OCI-LY3 (cell line): ENCODE measurements at regions not wholly inside any gene's neighbourhood (a gene's known extent, or its start where the extent isn't known, plus 50 kb on each side); places are given as distances from the start of the nearest gene placed in this dataset.

ENCODE experiments used
- H2AFZ ChIP-seq: fragments of 200-600, 300-600 bp; shearing (Covaris generic); 2 replicates; pipeline ENCODE4 v1.6.0; 2014; ENCODE audit warnings: antibody characterized with exemption, low read depth, low read length
- H3K27ac ChIP-seq: fragments of 200-600, 300-600 bp; sonication (generic); 2 replicates; pipeline ENCODE4 v1.5.1; 2014; ENCODE audit warnings: mild to moderate bottlenecking, low read length, moderate library complexity, mixed read lengths
- H3K27me3 ChIP-seq: fragments of 200-600, 300-600 bp; sonication (generic); 2 replicates; pipeline ENCODE4 v1.6.1; 2014; ENCODE audit warnings: low read depth, low read length, mixed read lengths
- H3K36me3 ChIP-seq: fragments of 200-600, 300-600 bp; sonication (generic); replicated peaks from 2 replicates; pipeline ENCODE3; 2014; ENCODE audit warnings: low read depth, low read length, mixed read lengths
- H3K4me1 ChIP-seq: fragments of 300-600, 200-600 bp; sonication (generic); 2 replicates; pipeline ENCODE4 v1.6.1; 2014; ENCODE audit warnings: low read length, mixed read lengths
- H3K4me2 ChIP-seq: fragments of 200-600, 300-600 bp; sonication (generic); 2 replicates; pipeline ENCODE4 v1.6.1; 2014; ENCODE audit warnings: low read length, mixed read lengths
- H3K4me3 ChIP-seq: fragments of 300-600, 200-600 bp; sonication (generic); 2 replicates; pipeline ENCODE4 v1.5.1; 2014; ENCODE audit warnings: antibody characterized with exemption, mild to moderate bottlenecking, low read length, moderate library complexity
- H3K79me2 ChIP-seq: fragments of 300-600, 200-600 bp; shearing (Covaris generic); 2 replicates; pipeline ENCODE4 v1.6.1; 2014; ENCODE audit warnings: mild to moderate bottlenecking, low read length, mixed read lengths
- H3K9ac ChIP-seq: fragments of 300-600, 200-600 bp; shearing (Covaris generic); 2 replicates; pipeline ENCODE4 v1.6.0; 2014; ENCODE audit warnings: mild to moderate bottlenecking, low read length, moderate library complexity
- H3K9me3 ChIP-seq: fragments of 200-600, 300-600 bp; shearing (Covaris generic); 2 replicates; pipeline ENCODE4 v1.6.1; 2014; ENCODE audit warnings: low read length, mixed read lengths; ENCODE audit not compliant: insufficient read depth
- H4K20me1 ChIP-seq: fragments of 200-600, 300-600 bp; sonication (generic); 2 replicates; pipeline ENCODE4 v1.6.1; 2016; ENCODE audit warnings: low read length, mixed read lengths; ENCODE audit not compliant: insufficient read depth
- EZH2phosphoT487 ChIP-seq: fragments of 200-600 bp; shearing (Covaris generic); IDR thresholded peaks from 2 replicates; pipeline ENCODE4 v1.6.1; 2018; ENCODE audit warnings: antibody characterized with exemption, mixed run types, low read depth
- TF ChIP-seq, protein P1 (sequence below): fragments of 200-600, 300-600 bp; sonication (generic); IDR thresholded peaks from 2 replicates; pipeline ENCODE4 v1.5.1; 2014; ENCODE audit warnings: antibody characterized with exemption, low read length, low read depth

DNA sequence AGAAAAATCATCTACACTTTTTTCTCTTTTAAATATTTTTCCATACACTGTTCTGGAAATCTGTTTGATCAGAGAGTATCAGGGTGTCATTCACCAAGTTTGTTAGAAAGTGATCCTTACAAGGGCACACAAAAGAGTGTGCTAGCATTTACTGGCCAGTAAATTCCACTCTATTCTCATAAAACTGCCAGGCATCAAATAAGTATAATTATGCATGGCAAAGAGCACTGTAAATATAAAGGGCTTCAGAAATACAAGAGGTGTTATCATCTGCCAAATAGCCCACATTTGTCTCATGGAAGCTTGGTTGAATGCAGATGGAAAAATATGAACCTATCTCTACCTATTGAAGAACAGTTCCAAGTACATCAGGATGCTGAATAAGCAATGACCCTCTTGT is 847.3 kb upstream of the ACVR2A start:
- no peak overlapping the region for H3K4me3 ChIP-seq
- H3K79me2 ChIP-seq, result no peaks in the 10 kb centered on the region
- H3K36me3 ChIP-seq, result no peaks in the 10 kb centered on the region
- no peak overlapping the region for H3K9ac ChIP-seq
- no peak overlapping the region for H2AFZ ChIP-seq
- H3K4me1 ChIP-seq, result no peaks in the 10 kb centered on the region
- H3K27me3 ChIP-seq, result no peaks in the 10 kb centered on the region
- no peak for TF ChIP-seq EZH2phosphoT487
- TF ChIP-seq, protein P1, sequence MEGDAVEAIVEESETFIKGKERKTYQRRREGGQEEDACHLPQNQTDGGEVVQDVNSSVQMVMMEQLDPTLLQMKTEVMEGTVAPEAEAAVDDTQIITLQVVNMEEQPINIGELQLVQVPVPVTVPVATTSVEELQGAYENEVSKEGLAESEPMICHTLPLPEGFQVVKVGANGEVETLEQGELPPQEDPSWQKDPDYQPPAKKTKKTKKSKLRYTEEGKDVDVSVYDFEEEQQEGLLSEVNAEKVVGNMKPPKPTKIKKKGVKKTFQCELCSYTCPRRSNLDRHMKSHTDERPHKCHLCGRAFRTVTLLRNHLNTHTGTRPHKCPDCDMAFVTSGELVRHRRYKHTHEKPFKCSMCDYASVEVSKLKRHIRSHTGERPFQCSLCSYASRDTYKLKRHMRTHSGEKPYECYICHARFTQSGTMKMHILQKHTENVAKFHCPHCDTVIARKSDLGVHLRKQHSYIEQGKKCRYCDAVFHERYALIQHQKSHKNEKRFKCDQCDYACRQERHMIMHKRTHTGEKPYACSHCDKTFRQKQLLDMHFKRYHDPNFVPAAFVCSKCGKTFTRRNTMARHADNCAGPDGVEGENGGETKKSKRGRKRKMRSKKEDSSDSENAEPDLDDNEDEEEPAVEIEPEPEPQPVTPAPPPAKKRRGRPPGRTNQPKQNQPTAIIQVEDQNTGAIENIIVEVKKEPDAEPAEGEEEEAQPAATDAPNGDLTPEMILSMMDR, result no peak
- H3K4me2 ChIP-seq, result no peak overlapping the region
- H4K20me1 ChIP-seq, result no peaks in the 10 kb centered on the region
- H3K9me3 ChIP-seq, result no peaks in the 10 kb centered on the region
- no peak overlapping the region for H3K27ac ChIP-seq

DNA sequence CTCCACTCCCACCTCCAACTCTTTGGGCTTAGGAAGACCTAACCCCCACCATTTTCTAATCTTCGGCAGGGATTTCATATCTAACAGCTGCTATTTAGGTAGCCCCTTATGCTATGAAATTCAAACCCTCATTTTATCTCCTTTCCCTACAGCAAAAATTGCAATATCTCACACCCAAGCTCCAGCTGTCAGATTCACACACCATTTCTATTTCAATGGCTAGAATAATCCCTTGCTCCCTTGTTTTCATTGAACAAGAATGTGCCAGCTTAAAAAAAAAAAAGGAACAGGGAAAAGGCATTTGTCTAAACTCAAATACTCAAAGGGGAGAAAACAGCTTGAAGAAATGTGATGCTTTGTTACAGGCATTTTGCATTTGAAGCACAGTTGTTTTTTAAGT is 850.6 kb upstream of the ACVR2A start:
- no peaks in the 10 kb centered on the region for H3K9me3 ChIP-seq
- no peak overlapping the region for H3K4me2 ChIP-seq
- 0 out of 2 replicates have a peak, but pooled peaks cover 3% of the 10 kb centered on the region for H3K27me3 ChIP-seq
- TF ChIP-seq, protein P1, result no peak
- no peak for TF ChIP-seq EZH2phosphoT487
- no peak overlapping the region for H3K27ac ChIP-seq
- H3K36me3 ChIP-seq, result no peaks in the 10 kb centered on the region
- no peak overlapping the region for H3K9ac ChIP-seq
- no peak overlapping the region for H2AFZ ChIP-seq
- H3K4me3 ChIP-seq, result no peak overlapping the region
- no peaks in the 10 kb centered on the region for H3K4me1 ChIP-seq
- no peaks in the 10 kb centered on the region for H4K20me1 ChIP-seq
- no peaks in the 10 kb centered on the region for H3K79me2 ChIP-seq

DNA sequence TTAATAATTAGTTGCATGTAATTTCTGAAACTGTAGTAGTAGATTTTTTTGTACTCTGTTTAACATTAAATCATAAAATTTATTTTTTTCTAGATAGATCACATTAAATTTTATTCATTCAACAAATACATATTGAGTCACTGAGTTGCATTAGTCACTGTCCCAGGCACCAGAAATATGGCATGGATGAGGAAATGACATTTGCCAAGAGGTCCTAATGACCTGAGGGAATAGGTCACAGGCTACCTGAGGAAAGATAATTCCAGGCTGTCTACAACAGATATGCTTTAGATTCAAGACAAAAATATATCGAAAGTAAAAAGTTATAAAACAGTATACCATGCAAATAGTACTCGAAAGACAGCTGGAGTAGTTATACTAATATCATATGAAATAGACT is 852.4 kb upstream of the ACVR2A start:
- Histone ChIP-seq H4K20me1 (no peaks in the 10 kb centered on the region), H3K4me1 (peaks cover 7% of the 10 kb centered on the region), H3K4me3 (no peak overlapping the region), H3K27me3 (0 out of 2 replicates have a peak, but pooled peaks cover 3% of the 10 kb centered on the region), H3K9ac (no peak overlapping the region), H3K4me2 (no peak overlapping the region), H3K27ac (no peak overlapping the region), H3K9me3 (no peaks in the 10 kb centered on the region), H2AFZ (no peak overlapping the region), H3K79me2 (no peaks in the 10 kb centered on the region), H3K36me3 (no peaks in the 10 kb centered on the region)
- TF ChIP-seq EZH2phosphoT487, result no peak
- TF ChIP-seq, protein P1, result no peak

DNA sequence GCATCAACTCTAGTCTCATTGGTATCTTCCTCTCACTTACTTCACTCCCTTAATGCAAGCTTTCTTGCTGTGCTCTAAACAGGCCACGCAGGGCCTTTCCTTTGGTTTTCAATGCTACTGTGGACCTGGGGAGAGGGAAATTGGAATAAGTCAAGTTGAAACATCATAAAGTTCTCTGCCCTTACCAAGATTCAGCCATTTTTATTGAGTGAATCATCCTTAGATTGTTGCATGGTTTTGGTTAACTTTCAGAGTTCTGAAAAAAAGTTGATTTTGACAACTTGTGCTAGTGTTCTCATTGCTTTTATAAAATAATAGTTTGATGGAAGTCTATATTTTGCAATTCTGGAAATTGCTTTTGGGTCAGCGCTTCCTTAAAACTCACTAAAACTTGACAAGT is 852.8 kb upstream of the ACVR2A start:
- no peaks in the 10 kb centered on the region for H3K9me3 ChIP-seq
- no peak overlapping the region for H3K4me2 ChIP-seq
- 0 out of 2 replicates have a peak, but pooled peaks cover 3% of the 10 kb centered on the region for H3K27me3 ChIP-seq
- TF ChIP-seq, protein P1, result no peak
- no peak for TF ChIP-seq EZH2phosphoT487
- H3K9ac ChIP-seq, result no peak overlapping the region
- H4K20me1 ChIP-seq, result no peaks in the 10 kb centered on the region
- H3K36me3 ChIP-seq, result no peaks in the 10 kb centered on the region
- H3K4me3 ChIP-seq, result no peak overlapping the region
- H3K27ac ChIP-seq, result no peak overlapping the region
- H3K79me2 ChIP-seq, result no peaks in the 10 kb centered on the region
- H2AFZ ChIP-seq, result no peak overlapping the region
- peaks cover 11% of the 10 kb centered on the region for H3K4me1 ChIP-seq
